ENCODE measurements at regions not wholly inside any gene's neighbourhood (a gene's known extent, or its start where the extent isn't known, plus 50 kb on each side); places are given as distances from the start of the nearest gene placed in this dataset.

GRCh38 chr5:167921796-167922195 is 369.6 kb upstream of the WWC1 start:
- in situ Hi-C loops (cut with HindIII; ENCODE audit: extremely low pct_ligation_motif_present, low pct_unique_long_range_greater_than_20kb) (no loop called here), intact Hi-C loops (cut with micrococcal nuclease; ENCODE audit: unreplicated experiment) (no loop called here)
- Histone ChIP-seq H4K20me1 (ENCODE audit: insufficient read depth, low read length) (no peaks in the 10 kb centered on the region), H3K4me3 (replicated peaks in 1 of 3; ENCODE audit: insufficient read depth in 1 of 3, low read depth in 2 of 3, low read length in 3 of 3) (no peak overlapping the region), H3K9me3 (ENCODE audit: low read length) (no peaks in the 10 kb centered on the region), H3K4me2 (ENCODE audit: low read depth, low read length) (no peak overlapping the region), H3K27ac (ENCODE audit: extremely low read length, insufficient read depth, low read length) (no peak overlapping the region), H3K36me3 (replicated peaks in 1 of 2; ENCODE audit: control insufficient read depth in 1 of 2, insufficient read depth in 2 of 2, low read length in 2 of 2) (no peaks in the 10 kb centered on the region), H3K27me3 (ENCODE audit: control insufficient read depth in 1 of 2, insufficient read depth in 2 of 2, low read length in 2 of 2) (no peaks in the 10 kb centered on the region; a peak in 1 of 5 replicates), H3K79me2 (ENCODE audit: insufficient read depth, low read length) (no peaks in the 10 kb centered on the region), H2AFZ (ENCODE audit: low read length) (no peak overlapping the region), H3K9ac (ENCODE audit: insufficient read depth, low read depth, low read length) (no peak overlapping the region), H3K4me1 (ENCODE audit: insufficient read depth, low read length) (no peaks in the 10 kb centered on the region)
- BruUV-seq (replicated peaks) = no TSS peak
- POLR2A ChIA-PET = no interaction called here
- TF ChIP-seq ZSCAN21 (CRISPR knock-in tag; IDR thresholded peaks at IDR 0.05; ENCODE audit: borderline replicate concordance) (no peak), ATF7-NPFF (CRISPR knock-in tag; IDR thresholded peaks at IDR 0.05; ENCODE audit: low read depth) (no peak), SIN3B (IDR thresholded peaks at IDR 0.05; ENCODE audit: low read length) (no peak), MATR3 (CRISPR knock-in tag; IDR thresholded peaks at IDR 0.05) (no peak)
- TF ChIP-seq, protein P1, sequence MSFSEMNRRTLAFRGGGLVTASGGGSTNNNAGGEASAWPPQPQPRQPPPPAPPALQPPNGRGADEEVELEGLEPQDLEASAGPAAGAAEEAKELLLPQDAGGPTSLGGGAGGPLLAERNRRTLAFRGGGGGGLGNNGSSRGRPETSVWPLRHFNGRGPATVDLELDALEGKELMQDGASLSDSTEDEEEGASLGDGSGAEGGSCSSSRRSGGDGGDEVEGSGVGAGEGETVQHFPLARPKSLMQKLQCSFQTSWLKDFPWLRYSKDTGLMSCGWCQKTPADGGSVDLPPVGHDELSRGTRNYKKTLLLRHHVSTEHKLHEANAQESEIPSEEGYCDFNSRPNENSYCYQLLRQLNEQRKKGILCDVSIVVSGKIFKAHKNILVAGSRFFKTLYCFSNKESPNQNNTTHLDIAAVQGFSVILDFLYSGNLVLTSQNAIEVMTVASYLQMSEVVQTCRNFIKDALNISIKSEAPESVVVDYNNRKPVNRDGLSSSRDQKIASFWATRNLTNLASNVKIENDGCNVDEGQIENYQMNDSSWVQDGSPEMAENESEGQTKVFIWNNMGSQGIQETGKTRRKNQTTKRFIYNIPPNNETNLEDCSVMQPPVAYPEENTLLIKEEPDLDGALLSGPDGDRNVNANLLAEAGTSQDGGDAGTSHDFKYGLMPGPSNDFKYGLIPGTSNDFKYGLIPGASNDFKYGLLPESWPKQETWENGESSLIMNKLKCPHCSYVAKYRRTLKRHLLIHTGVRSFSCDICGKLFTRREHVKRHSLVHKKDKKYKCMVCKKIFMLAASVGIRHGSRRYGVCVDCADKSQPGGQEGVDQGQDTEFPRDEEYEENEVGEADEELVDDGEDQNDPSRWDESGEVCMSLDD (CRISPR knock-in tag; IDR thresholded peaks at IDR 0.05; ENCODE audit: borderline replicate concordance) = no peak
- ATAC-seq = no peak
- no peak for FAIRE-seq
- CTCF ChIA-PET (ENCODE audit: low intra/inter-chr PET ratio, low total read pairs) = no interaction called here
- no peak for DNase-seq (ENCODE audit: low spot score)

GRCh38 chr5:167923396-167923795 is 368.0 kb upstream of the WWC1 start:
- 6% methylated on average over 4 of the region's 4 CpGs for WGBS (ENCODE audit: low lambda C conversion rate)
- no TSS peak for BruUV-seq (replicated peaks)
- ATAC-seq = no peak
- TF ChIP-seq, protein P2, sequence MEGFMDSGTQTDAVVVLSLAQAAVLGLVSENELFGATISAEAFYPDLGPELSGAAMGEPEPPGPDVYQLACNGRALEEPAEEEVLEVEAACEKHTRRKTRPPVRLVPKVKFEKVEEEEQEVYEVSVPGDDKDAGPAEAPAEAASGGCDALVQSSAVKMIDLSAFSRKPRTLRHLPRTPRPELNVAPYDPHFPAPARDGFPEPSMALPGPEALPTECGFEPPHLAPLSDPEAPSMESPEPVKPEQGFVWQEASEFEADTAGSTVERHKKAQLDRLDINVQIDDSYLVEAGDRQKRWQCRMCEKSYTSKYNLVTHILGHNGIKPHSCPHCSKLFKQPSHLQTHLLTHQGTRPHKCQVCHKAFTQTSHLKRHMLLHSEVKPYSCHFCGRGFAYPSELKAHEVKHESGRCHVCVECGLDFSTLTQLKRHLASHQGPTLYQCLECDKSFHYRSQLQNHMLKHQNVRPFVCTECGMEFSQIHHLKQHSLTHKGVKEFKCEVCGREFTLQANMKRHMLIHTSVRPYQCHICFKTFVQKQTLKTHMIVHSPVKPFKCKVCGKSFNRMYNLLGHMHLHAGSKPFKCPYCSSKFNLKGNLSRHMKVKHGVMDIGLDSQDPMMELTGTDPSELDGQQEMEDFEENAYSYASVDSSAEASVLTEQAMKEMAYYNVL (CRISPR knock-in tag; IDR thresholded peaks at IDR 0.05; ENCODE audit: borderline replicate concordance) = no peak
- TF ChIP-seq MXI1 (IDR thresholded peaks at IDR 0.05; ENCODE audit: borderline replicate concordance, low read depth, low read length) (no peak), TFE3 (CRISPR knock-in tag; IDR thresholded peaks at IDR 0.05) (no peak)
- TF ChIP-seq, protein P3, sequence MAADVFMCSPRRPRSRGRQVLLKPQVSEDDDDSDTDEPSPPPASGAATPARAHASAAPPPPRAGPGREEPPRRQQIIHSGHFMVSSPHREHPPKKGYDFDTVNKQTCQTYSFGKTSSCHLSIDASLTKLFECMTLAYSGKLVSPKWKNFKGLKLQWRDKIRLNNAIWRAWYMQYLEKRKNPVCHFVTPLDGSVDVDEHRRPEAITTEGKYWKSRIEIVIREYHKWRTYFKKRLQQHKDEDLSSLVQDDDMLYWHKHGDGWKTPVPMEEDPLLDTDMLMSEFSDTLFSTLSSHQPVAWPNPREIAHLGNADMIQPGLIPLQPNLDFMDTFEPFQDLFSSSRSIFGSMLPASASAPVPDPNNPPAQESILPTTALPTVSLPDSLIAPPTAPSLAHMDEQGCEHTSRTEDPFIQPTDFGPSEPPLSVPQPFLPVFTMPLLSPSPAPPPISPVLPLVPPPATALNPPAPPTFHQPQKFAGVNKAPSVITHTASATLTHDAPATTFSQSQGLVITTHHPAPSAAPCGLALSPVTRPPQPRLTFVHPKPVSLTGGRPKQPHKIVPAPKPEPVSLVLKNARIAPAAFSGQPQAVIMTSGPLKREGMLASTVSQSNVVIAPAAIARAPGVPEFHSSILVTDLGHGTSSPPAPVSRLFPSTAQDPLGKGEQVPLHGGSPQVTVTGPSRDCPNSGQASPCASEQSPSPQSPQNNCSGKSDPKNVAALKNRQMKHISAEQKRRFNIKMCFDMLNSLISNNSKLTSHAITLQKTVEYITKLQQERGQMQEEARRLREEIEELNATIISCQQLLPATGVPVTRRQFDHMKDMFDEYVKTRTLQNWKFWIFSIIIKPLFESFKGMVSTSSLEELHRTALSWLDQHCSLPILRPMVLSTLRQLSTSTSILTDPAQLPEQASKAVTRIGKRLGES (CRISPR knock-in tag; IDR thresholded peaks at IDR 0.05; ENCODE audit: borderline replicate concordance) = no peak

More at GRCh38 chr5:167923396-167923795, 368.0 kb upstream of the WWC1 start:
- in situ Hi-C loops (cut with HindIII; ENCODE audit: extremely low pct_ligation_motif_present, low pct_unique_long_range_greater_than_20kb) (no loop called here), intact Hi-C loops (cut with micrococcal nuclease; ENCODE audit: unreplicated experiment) (no loop called here)
- FAIRE-seq (no peak), DNase-seq (ENCODE audit: low spot score) (no peak)
- POLR2A ChIA-PET = no interaction called here
- Histone ChIP-seq H3K4me3 (replicated peaks in 1 of 3; ENCODE audit: insufficient read depth in 1 of 3, low read depth in 2 of 3, low read length in 3 of 3) (no peak overlapping the region), H3K27me3 (ENCODE audit: control insufficient read depth in 1 of 2, insufficient read depth in 2 of 2, low read length in 2 of 2) (no peaks in the 10 kb centered on the region; a peak in 1 of 5 replicates), H3K79me2 (ENCODE audit: insufficient read depth, low read length) (no peaks in the 10 kb centered on the region), H3K9me3 (ENCODE audit: low read length) (no peaks in the 10 kb centered on the region), H3K36me3 (replicated peaks in 1 of 2; ENCODE audit: control insufficient read depth in 1 of 2, insufficient read depth in 2 of 2, low read length in 2 of 2) (no peaks in the 10 kb centered on the region), H3K4me2 (ENCODE audit: low read depth, low read length) (no peak overlapping the region), H3K27ac (ENCODE audit: extremely low read length, insufficient read depth, low read length) (no peak overlapping the region), H4K20me1 (ENCODE audit: insufficient read depth, low read length) (no peaks in the 10 kb centered on the region), H2AFZ (ENCODE audit: low read length) (no peak overlapping the region), H3K4me1 (ENCODE audit: insufficient read depth, low read length) (no peaks in the 10 kb centered on the region), H3K9ac (ENCODE audit: insufficient read depth, low read depth, low read length) (no peak overlapping the region)
- CTCF ChIA-PET (ENCODE audit: low intra/inter-chr PET ratio, low total read pairs) = no interaction called here
